NCI-H187 (cell line): ENCODE measurements at regions not wholly inside any gene's neighbourhood (a gene's known extent, or its start where the extent isn't known, plus 50 kb on each side); places are given as distances from the start of the nearest gene placed in this dataset.
"Not testable (repeated sequence)": the region's sequence is repeated elsewhere in the genome, so short reads cannot be mapped to it uniquely, and the experiment has no call there.

ENCODE experiments used
- DNase-seq, 2 experiments: peaks; one replicate each; lab custom pipeline; 2025; lab: John Stamatoyannopoulos, UW

DNA sequence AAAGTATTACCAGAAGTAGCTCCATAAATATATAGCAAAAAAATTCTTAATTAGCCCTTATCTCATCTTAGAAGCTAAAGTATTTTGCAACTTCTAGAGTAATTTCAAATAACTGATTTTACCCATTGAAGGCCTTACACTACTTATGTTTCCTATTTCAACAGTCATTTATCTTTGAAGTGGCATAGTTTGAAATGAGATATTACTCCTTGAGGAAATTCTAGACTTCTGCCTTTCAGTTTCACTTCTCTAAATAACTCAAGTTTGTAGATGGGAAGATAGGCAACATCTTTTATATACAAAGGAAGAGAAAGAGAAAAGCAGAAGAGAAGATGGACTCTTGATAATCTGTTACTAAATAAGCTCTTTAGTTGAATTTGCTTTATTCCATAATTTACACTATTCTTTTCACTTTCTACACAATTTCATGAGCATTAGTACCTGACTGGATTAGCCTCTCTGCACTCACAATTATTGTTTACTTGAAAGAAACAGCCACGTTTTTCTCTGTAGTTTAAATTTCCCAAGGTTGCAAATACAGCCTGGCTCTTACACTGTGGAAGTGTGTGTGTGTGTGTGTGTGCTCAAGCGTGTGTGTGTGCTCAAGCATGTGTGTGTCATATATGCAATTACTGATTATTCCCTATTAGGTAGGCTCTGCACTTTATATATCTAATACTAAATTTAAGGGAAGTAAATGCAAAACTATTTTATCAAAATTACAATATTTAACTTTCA, 60.6 kb upstream of the EMB start:
- DNase-seq, result no peak

DNA sequence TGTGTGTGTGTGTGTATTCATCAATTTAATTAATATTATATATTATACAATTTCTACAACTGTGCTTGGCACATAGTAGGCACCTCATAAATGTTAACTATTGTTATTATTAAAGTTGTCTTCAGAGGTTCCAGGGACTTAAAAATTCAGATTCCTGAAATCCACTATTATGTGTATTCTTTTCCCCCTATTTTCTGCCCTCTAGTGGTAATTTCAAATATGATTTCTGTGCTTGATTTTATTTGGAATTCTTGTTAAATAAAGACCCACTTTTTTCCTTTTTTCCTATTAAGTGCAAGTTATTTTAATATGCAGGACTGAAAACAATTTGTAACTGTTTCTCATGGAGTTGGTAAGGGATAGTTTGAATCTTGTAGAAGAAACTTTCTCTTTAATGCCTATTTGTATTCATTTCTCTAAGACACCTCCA, 72.0 kb upstream of the EMB start:
- not testable (repeated sequence) for DNase-seq

DNA sequence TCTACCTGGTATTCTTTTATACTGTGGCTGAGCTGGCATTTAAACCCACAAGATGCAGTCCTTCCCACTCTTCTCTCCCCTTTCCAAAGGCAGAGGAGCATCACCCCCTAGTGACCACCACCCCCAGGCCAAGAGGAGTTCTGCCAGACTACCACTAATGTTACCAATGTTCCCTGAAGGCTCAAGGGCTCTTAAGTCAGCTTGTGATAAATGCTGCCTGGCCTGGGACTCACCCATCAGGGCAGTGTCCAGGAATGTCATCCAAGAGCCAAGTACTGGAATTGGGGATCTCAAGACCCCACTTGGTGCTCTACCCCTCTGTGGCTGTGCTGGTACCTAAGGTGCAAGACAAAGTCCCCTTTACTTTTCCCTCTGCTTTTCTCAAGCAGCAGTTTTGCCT, 80.0 kb upstream of the EMB start:
- not testable (repeated sequence) for DNase-seq

DNA sequence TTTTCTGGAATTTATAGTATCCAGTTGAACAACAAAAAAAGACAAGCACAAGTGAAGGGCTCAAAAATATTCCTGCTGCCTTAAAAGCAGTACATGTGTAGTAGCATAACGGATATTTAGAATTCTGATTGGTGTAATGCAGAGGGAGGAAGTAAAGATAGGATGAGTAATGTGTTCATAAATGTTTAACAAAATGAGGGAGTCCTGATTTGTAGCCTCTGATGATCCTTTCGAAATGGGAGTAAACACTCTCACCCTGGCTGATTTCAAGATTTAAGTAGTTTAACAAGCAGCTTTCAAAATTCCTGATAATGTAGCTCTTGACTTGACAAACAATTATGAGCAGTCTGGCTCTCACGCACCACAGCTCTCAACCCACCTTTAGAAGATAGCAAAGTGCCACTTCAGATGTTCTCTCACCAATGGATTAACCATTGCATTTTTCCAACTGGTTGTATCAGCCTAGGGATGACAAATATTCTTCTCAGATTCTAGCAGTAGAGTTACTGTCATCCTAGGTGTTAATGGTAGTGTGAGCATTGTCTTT, 86.5 kb upstream of the EMB start:
- DNase-seq, result peak; percentile 86 to 92

DNA sequence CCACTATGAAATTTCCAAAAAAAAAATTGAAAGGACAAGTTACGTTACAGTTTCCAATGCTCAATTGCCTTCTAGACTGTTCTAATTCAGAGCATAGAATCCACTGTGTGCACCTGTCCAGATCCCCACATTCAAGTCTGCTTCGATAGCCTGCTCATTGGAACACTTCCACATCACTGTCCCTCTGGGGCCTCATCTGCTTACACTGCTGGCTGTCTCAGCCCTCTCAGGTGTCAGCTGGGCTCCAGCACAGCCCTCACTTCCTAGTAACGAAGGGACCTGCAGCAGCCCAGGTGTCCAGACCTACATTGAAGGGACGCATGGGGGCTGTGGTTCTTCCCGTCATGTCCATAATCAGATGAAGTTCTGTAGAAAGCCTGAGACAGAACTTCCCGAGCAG, 94.3 kb upstream of the EMB start:
- DNase-seq, result no peak

DNA sequence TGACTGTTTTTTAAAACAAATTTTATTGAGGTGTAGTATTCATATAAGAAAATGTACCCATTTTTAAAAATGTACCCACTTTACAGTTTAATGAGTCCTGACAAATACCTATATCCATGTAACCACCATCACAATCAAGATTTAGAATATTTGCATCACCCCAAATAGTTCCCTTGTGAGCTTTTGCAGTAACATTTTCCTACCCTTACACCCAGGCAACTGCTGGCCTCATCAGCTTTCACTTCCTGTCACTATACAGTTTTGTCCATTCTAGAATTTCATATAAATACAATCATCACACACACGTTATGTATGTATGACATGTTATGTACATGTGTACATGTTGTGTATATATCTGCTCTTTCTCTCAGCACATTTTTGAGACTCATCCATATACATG, 96.4 kb upstream of the EMB start:
- not testable (repeated sequence) for DNase-seq

DNA sequence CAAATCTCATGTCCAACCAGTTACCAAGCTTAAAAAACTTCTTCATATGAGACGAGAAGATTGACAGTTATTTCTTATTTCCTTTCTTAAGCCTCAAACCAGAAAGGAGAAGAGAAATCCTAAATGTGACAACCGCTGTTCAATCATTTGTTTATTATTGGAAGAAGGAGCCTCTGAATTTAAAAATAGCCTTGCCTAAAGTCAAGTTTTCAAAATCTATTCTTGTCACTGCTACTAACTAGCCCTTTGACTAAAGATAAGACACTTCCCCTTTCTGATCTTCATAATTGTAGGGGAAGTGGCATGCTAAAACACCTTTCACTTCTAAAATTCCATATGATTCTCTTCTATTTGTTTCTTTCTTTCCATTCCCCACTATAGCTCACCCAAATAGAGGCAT, 106.2 kb upstream of the EMB start:
- no peak for DNase-seq

DNA sequence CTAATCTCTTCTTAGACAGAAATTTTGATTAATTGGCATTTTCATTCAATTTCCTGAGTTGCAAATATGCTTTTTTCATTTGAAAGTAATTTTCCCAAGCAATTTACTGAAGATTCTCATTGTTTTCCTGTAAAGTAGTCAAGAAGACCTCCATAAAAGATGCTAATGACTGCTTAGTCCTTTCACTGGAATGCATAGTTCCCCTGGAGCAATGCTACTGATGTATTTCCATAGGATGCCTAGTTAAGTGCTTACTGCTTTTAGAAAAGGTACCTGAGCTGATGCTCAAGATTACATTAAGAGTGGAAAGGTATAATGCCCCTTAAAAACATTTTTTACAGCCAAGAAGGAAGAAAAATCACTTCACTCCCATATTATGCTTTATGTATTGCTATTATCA, 109.2 kb upstream of the EMB start:
- DNase-seq, result no peak

DNA sequence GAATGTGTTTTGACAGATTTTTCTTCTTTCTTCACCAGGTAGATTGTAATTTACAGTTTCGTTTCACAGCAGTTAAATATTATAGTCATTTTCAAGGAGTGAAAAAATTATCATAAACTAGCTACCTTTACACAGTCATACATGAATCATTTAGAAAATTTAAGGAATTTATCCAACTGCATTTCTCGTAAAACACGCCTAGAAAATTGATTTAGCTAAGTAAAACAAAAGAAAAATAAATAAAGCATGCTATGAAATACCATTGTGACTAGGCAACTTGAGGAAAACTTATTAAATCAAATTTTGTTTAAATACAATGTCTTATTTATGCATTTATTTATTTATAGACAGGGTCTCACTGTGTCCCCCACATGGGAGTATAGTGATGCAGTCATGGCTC, 109.9 kb upstream of the EMB start:
- DNase-seq, result no peak

DNA sequence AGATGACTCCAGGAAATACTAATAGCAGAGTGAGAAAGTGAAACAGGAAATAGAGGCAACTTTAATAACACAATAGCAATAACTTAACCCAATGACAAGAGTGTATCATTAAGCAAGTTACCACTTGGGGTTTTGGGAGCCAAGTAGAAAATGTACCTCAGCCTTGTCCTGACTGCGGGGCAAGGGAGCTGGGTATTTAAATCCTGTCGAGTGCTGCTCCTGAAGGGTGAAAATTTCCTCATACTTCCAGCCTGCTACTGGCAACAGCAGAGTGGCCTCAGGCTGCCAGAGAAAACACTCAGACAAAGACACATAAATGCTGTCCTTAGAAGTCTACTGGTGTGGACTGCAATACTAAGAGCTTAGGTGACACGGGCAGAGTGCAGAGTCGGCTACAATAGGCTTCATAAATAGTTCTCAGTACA, 112.5 kb upstream of the EMB start:
- no peak for DNase-seq

DNA sequence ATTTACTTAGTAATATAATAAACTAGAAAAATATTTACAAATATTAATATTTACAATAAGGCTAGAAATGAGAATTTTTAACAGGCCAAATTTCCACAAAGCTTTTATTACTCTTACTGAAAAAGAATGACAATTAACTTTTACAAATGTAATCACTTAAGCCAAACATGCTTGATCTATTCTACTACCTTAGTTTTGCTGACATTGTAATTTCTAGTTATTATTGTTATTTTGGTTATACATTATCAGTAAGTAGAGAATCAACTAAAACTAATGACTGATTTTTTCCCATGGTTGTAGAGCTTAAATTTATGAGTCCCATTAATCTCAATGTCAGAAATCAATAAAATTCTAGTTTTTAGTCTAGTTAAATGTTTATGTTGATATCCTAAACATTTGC, 107.8 kb upstream of the PARP8 start:
- DNase-seq, result not testable (repeated sequence)

DNA sequence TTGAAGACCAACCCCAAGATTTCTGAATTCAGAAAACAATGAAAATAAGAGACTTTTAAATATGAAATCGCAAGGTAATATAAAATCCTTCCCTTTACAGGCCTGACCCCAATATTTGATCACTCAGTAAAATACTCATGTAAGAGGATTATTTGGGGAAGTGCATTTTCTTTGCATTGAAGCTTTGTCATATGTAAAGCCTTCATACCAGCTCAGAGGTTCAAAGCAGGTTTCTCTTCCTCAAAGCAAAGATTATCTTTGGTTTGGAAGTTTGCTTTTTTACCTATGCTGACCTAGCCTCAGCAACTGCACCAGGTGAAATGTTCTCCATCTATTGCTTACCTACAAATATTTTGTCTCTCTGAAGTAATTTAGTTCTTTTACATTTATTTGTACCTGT, 106.5 kb upstream of the PARP8 start:
- DNase-seq, result no peak

DNA sequence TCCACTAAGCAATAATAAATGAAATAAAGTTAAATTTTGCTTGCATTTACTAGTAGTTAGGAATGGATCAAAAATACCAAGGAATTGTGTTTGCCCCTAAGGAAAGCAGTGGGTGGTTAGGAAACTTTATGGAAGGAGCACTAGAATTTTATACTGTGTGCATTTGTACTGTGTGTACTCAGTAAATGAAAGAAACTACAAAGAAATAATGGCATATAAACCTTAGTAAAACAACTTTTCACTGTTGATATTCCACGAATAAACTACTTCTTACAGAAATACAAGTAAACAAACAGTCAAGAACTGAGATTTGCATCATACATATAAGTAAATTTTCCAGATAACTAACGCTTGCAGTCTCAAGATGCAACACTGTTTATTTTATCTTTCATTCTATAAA, 103.7 kb upstream of the PARP8 start:
- DNase-seq, result no peak

DNA sequence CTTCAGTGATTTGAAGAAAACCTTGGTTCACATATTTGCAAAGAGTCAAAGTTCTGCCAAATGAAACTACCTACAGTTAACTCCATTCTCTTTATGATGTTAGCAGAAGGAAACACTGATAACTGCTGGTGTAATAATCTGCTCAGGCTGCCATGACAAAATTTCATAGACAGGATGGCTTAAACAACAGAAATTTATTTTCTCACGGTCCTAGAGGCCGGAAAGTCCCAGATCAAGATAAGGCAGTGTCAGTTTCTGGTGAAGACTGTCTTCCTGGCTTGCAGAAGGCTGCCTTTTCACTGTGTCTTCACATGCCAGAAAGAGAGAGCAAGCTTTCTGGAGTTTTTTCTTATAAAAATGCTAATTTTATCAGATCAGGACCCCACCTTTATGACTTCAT, 102.4 kb upstream of the PARP8 start:
- no peak for DNase-seq

DNA sequence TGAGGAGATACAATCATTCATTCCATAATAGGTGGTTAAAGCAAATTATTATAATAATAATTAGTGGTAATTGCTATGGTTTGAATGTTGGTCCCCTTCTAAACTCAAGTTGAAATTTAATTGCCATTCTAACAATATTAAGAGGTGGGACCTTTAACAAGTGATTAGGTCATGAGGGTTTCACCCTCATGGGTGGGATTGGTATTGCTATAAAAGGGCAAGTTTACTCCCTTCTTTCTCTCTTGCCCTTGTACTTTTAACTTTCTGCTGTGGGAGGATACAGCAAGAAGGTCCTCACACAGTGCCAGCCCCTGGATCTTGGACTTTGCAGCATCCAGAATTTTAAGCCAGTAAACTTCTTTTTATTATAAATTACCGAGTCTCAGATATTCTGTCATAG, 101.9 kb upstream of the PARP8 start:
- no peak for DNase-seq

DNA sequence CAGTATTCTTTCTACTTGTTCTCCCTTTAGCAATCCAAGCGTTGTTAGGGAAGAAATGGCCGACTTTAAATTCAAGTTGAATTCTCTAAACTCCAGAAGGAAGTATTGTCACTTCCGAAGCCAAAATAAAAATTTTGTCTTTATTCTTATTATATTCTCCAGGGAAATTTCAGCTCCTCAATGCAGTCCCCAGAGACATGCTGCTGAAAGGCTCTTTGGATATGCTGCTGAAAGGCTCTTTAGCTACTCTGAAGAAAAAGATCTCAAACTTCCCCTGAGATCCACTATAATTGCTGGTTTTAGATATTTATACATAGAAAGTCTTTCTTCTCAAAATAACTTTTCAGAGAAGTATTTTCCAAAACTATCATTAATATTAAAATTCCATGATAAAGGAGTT, 92.3 kb upstream of the PARP8 start:
- DNase-seq, result no peak

DNA sequence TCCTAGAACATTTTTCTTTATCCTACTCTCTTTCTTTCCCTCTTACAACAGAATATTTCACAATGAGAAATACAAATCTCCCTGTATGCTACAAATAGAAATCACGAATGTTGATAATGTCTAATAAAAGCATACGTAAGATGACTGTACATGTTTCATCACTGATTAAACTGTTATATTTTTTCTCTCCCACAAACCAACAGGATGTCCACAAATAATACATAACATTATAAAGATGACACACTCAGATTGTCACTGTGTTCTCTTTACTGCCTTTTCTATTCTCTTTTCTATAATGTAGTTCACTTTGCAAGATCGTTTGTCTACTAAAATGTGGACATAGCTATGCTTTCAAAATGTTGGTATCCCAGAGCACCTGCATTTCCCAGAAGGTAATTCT, 90.7 kb upstream of the PARP8 start:
- no peak for DNase-seq

DNA sequence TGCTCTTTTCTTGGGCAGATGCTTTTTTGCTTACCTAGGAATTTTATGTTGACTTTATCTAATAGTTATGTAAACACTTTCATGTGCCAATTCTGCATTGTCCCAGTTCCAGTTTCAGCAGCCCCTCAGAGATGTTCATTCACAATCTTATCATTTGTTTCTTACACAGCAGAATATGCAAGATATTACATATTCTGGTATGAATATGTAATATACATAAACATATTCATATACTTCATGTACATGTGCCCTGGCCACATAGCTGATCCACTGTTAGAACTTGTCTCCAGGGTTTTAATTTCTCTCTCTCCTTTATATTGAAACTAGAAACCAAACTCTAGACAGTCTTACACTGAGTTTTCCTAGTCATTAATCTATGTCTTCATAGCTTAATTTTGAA, 90.2 kb upstream of the PARP8 start:
- no peak for DNase-seq

DNA sequence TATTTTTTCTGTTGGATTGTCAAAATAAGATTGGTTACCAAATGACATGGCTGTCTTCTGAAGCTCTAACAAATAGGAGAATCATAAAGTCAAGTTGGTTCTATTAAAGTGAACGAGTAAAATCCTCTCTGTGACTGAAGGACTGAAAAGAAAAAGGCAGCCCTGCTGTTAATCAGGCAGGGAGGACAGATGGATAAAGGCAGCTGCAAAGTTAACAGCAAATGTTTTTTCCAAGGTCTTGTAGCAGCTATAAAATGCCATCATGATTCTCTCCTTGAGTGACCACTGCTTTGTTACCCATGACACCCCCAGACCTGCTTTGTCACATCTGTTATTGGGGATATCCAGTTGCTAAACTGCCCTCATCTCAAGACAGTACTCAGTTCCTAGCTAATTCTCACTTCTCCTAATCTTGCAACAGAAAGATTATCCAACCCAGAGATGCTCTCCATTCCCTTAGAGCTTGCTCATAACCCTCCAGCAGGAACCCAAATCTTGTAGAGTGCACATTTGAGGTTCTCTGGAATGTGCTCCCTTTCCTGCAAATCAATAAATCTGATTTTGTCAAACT, 89.7 kb upstream of the PARP8 start:
- DNase-seq, result no peak

DNA sequence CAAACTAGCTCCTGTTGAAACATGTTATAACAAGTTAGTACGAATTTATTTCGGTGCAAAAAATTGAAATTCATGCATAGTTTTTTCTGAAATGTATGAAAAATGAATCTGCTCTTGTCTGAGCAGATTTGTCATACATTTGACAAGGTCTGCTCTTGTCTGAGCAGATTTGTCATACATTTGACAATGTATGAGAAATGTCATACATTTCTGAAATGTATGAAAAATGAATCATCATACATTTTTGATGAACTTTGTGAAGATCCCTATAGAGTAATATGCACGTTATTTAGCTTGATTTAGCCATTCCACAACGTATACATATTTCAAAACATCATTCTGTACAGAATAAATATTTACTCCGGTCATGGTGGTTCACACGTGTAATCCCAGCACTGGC, 85.9 kb upstream of the PARP8 start:
- DNase-seq, result no peak

DNA sequence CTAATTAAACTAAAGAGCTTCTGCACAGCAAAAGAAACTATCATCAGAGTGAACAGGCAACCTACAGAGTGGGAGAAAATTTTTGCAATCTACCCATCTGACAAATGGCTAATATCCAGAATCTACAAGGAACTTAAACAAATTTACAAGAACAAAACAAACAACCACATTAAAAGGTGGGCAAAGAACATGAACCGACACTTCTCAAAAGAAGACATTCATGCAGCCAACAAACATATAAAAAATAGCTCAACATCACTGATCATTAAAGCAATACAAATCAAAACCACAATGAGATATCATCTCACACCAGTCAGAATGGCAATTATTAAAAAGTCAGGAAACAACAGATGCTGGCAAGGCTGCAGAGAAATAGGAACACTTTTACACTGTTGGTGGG, 84.6 kb upstream of the PARP8 start:
- DNase-seq, result not testable (repeated sequence)

DNA sequence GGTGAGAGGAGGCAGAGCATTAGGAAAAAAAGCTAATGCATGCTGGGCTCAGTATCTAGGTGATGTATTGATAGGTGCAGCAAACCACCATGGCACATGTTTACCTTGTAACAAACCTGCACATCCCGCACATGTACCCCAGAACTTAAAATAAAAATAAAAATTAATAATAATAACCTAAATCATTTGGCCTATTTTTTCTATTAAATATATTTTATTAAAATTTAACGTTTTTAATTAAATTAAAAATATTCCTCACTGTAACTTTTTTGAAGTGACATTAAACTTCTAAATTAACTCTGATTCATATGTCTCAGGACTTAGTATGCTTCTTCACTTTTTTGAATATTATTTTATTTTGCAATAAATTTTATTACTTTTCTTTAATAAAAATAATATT, 83.7 kb upstream of the PARP8 start:
- no peak for DNase-seq

DNA sequence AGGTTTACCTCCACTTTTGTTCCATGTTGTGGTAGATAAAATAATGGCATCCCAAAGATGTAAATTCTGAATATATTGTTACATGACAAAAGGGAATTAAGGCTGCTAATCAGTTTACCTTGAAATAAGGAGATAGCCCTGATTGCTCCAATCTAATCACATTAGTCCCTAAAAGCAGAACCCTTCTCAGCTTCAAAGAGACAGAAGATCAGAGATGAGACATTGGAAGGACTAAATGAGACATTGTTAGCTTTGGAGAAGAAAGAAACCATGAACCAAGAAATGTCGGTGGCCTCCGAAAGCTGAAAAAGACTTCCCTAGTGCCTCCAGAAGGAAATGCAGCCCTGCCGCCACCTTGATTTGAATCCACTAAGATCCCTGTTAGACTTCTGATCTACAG, 82.8 kb upstream of the PARP8 start:
- no peak for DNase-seq

DNA sequence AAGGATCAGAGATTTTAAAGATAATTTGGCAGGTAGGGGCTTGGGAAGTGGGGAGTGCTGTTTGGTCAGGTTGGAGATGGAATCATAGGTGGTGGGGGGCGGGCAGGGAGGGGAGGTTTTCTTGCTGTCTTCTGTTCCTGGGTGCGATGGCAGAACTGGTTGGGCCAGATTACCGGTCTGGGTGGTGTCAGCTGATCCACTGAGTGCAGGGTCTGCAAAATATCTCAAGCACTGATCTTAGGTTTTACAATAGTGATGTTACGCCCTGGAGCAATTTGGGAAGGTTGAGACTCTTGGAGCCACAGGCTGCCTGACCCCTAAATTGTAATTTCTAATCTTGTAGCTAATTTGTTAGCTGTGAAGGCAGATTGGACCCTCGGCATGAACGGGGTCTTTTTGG, 78.0 kb upstream of the PARP8 start:
- DNase-seq, result not testable (repeated sequence)
